Myocyte (in vitro differentiated cells): ENCODE measurements at regions not wholly inside any gene's neighbourhood (a gene's known extent, or its start where the extent isn't known, plus 50 kb on each side); places are given as distances from the start of the nearest gene placed in this dataset.
"Not testable (repeated sequence)": the region's sequence is repeated elsewhere in the genome, so short reads cannot be mapped to it uniquely, and the experiment has no call there.

Experiments
- DNase-seq: peaks from one replicate; pipeline ENCODE4 v3.0.0-alpha.2; 2012; ENCODE audit warnings: low read depth

DNA sequence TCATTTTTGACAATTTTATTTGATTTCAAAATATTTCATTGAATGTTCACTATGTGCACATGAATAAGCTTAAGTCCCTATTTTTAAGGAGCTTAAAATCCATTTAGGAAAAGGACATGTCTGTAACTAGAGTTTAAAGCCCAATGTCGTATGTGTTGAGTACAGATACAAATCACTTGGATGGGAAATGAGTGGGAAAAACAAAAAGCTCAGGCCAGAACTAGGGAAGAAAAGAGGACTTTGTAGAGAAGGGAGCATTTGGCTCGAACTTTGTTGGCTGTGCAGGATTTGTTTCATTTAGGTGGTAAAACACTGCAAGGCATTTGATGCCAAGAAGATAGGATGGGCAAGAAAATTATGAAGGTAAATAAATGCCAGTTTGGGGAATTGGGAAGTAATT is 653.1 kb upstream of the KCNMB2 start:
- no peak for DNase-seq

DNA sequence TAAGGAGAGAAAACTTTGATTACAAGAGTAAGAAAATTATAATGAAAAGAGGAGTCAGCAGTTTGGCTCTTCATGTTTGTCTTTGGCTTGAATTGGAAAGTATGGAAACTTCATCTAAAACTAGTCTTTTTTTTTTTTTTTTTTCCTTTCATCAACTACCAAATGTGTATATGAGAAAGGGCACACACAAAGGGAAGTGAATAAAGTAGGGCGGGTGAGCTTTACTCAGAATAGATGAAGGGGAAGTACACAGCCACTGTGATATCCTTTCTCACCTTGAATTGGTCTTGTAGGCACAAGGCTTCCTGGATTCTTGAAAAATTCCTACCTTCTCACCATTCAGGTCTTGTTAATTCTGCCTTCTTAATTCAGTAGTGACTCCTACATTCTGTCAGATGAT is 652.3 kb upstream of the KCNMB2 start:
- DNase-seq: no peak

- no peak for DNase-seq
These were observed 651.2 kb upstream of the KCNMB2 start for GRCh38 chr3:177885063-177885462.

- no peak for DNase-seq
These were observed 649.7 kb upstream of the KCNMB2 start for GRCh38 chr3:177886501-177886900.

GRCh38 chr3:177887475-177887874 is 648.8 kb upstream of the KCNMB2 start:
- DNase-seq: no peak

GRCh38 chr3:177889161-177889560 is 647.1 kb upstream of the KCNMB2 start:
- DNase-seq: no peak

DNA sequence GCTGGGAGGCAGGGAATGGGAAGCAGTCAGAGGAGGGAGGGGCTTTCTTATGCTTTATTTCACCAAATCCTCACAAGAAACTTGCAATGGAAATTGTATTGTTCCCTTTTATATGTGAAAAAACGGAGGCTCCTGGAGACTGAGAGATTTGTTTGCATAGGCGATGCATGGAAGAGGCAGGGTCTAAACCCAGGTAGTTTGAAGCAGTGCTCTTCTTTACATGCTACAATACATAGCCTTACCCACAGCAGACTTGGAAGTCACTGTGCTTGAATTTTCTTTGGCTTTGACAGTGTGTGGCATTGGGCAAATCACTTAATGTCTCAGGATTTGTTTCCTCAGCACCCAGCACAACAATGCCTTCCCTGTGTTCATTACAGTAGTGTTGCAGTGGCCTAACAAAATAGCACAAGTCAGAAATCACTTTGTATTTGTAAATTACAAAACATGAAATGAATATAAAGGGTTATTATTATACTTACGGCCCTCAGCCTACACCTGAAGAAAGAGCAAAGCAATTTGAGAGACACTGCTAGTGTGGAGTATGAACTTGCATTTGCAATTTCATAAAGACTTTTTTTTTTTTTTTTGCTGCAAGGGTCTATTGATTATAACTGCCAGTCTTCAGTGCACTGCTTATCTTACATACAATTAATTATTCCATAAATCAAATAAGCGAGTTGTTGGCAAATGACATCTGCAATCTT is 646.4 kb upstream of the KCNMB2 start:
- DNase-seq: no peak

DNA sequence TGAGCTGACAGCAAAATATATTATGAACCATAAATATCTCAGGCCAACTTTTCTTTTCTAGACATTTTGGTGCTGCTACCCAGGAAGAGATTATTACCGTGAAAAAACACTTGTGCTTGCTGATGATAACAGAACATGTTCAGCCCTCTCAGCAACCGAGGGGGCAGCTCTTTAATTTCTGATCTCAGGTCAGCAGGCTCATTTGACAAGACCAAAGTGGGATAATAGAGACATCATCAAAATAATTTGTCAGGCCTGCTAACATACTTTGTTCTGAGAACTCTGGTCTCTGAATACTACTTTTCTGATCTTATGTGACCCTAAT is 645.9 kb upstream of the KCNMB2 start:
- DNase-seq: no peak

DNA sequence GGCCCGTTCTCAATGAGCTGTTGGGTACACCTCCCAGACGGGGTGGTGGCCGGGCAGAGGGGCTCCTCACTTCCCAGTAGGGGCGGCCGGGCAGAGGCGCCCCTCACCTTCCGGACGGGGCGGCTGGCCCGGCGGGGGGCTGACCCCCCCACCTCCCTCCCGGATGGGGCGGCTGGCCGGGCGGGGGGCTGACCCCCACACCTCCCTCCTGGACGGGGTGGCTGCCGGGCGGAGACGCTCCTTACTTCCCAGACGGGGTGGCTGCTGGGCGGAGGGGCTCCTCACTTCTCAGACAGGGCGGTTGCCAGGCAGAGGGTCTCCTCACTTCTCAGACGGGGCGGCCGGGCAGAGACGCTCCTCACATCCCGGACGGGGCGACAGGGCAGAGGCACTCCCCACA is 644.7 kb upstream of the KCNMB2 start:
- DNase-seq: not testable (repeated sequence)

- DNase-seq: no peak
These were observed 642.9 kb upstream of the KCNMB2 start for GRCh38 chr3:177893331-177893730.

DNA sequence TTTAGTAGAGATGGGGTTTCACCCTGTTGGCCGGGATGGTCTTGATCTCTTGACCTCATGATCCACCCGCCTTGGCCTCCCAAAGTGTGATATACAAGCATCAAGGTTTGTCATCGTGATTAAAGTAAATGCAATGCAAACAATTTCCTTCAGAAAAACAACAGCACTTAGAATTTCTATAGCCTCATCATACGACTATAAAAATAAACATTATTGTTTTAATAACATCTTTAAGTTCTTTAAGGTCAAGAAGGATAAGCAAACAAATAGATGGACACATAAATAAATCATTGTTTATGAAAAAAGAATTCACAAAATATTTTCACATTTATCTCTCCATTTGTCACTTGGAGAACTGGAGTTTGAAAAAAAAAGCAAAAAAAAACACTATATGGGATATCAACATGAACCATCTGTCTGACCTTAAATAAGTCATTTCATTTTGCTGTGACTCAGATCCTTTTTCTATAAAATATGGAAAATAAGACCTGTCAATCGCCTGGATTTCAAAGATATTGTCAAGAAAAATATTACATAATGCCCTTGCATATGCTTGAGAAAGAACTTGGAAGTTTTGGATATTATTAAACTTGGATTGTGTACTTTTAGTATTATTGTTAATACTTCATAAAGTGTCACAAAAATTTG is 642.0 kb upstream of the KCNMB2 start:
- no peak for DNase-seq

DNA sequence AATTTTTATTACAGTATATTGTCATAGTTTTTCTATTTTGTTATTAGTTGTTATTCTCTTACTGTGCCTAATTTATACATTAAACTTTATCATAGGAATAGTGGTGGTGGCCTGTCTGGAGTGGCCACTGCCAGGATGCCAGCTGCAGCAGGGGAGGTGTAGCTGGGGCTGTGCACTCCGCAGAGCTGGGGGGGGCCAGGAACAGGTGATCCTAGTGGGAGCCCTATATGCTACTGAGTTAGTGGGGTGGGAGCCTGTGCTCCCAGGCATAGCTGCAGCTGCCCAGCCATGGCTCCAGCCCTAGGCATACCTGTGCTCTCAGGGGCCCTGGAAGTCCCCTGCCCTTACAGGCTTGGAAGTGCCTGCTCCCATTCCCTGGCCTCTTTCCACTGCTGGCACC is 638.1 kb upstream of the KCNMB2 start:
- no peak for DNase-seq

- DNase-seq: no peak
These were observed 636.8 kb upstream of the KCNMB2 start for GRCh38 chr3:177899275-177900067.

DNA sequence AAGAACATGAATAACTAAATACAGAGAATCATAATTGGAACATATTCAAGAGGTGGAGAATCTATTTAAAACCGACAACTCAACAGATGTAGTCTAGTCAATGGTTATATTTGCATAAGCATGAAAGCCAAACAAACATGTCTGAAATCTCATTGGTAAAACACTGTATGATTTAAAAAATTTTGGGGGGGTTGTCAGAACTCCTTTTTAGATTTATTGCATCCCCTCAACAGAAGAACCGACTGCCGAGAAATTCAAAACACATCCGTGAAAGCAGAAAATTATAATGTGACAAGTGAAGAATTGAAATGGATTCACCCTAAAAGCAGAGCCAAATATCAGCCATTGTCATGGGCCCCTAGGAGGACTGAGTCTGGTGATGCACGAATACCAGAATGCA is 633.4 kb upstream of the KCNMB2 start:
- DNase-seq: no peak

DNA sequence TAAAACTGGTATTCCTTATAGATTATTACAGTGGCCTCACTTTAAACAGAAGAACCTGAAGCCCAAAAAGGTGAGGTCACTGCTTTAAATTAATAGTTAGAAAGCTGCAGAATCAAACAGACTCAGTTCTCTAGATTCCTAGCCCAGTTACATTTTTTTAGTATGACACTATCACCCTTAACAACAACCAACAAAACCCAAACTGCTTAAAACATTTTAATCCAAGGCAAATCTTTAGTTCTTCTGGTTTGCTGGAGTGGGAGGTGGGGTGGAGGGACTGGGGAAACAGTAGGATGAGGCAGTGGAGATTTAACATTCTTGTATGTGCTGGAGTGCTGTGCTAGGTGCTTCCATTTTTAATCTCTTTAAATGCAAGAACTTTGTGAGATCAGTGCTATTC is 631.6 kb upstream of the KCNMB2 start:
- DNase-seq: peak; percentile 43

DNA sequence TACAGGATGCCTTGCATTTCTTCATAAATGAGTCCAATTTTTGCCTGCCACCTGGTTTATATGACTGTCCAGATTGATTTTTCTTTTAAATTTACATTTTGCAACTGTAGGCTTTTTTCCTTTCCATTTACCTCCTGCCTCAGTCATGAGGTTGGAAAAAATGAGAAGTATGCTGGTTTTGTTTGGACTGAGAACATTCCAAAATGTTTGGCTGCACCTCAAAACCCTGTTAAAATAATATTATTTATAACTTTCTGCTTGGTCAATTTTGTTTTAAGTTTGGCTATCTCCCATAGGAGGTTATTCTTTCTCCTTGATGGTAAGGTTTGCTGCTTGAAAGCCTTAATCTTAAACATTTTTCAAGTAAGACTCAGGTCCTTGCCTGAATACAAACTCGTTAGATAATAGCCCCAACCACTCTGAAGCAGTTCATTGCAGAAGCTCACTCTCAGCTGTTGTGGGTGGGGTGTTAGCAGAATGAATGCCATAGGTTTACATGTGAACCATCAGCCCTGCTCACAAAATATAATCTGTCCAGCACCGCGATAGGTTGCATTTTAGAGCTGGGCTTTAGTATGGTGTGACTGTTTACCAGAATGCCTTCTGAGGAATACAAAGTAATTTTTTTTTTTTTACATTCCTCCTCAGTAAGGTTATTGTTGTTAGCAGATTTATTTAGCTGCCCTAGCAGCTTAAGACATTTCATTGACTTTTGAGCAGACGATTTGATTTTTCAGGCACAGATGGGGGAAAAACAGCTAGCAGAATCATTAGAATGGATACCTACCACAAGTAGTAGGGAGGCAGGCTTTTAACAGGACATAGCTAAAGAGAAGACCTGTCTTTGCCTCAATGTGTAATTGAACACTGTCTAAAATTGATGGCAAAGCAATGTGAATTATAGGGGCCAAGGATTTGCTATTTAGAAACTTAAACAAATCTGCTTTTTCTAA is 630.8 kb upstream of the KCNMB2 start:
- peak; percentile 89 for DNase-seq

DNA sequence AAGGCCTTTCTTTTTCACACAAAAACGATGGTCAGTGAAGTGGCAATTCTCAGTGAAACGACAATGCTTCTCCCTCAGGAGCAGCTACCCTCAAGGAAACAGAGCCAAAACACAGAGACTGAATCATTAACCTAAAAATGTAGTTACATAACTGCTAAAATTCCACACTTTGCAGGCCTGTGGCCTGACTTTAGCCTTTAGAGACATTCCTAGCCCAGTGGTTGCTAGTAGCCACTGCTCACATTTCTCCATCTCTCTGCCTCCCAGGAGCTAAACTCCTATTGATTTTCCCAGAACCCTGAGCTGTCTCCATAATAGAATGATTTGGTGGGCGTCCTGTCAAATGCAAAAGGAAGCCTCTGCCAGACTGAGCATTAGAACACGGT is 630.1 kb upstream of the KCNMB2 start:
- peak; percentile 88 for DNase-seq

DNA sequence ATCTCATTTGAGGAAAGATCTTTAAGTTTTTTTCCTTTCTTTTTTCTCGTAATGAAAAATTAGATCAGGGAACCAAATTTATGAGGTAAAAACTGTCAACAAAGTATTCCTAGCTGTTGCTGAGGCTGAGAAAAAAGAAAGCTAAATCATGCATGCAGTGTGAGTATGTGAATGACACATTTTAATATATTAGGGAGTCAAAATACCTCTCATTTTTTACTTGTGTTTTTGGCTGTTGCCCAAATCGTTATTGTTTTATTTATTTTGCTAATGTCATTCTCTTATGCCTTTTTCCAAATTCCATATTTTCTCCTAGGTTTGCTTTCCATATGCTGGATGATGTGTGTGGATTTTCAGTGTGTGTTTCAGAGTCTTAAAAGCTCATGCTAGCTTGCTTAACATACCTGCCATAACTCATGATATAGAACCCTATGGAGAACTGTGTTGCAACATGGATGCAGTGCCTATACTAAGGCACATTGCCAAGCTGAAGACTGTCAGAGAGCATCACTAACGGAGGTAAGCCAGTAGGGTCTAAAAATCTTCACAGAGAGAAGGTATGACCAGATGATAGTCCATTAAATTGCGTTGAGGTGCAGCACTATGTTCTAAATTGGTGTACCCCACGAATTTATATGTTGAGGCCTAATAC is 629.5 kb upstream of the KCNMB2 start:
- peak; percentile 23 for DNase-seq

DNA sequence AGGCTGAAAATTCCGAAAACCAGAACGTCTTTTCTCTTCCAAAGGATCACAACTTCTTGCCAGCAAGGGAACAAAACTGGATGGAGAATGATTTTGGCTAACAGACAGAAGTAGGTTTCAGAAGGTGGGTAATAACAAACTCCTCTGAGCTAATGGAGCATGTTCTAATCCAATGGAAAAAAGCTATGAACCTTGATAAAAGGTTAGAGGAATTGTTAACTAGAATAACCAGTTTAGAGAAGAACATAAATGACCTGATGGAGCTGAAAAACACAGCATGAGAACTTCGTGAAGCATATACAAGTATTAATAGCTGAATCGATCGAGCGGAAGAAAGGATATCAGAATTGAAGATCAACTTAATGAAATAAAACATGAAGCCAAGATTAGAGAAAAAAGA is 626.7 kb upstream of the KCNMB2 start:
- DNase-seq: not testable (repeated sequence)

DNA sequence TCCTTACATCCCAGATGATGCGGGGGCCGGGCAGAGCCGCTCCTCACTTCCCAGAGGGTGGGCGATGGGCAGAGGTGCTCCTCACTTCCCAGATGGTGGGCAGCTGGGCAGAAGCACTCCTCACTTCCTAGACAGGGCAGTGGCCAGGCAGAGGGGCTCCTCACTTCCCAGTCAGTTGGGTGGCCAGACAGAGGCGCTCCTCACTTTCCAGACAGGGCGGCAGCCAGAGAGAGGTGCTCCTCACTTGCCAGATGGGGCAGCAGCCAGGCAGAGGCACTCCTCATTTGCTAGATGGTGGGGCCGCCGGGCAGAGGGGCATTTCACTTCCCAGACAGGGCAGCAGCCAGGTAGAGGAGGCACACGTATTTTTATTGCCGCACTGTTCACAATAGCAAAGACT is 622.0 kb upstream of the KCNMB2 start:
- DNase-seq: no peak

GRCh38 chr3:177916461-177916860 is 619.8 kb upstream of the KCNMB2 start:
- DNase-seq: no peak
